ENCODE measurements at regions not wholly inside any gene's neighbourhood (a gene's known extent, or its start where the extent isn't known, plus 50 kb on each side); places are given as distances from the start of the nearest gene placed in this dataset.

- Histone ChIP-seq H3K4me1 (ENCODE audit: insufficient read depth, insufficient read length) (no peaks in the 10 kb centered on the region), H3K9me3 (ENCODE audit: insufficient read depth, low read length) (no peaks in the 10 kb centered on the region), H3K4me3 (ENCODE audit: insufficient read length, low read depth) (no peak overlapping the region), H3K27me3 (ENCODE audit: insufficient read depth, insufficient read length) (no peaks in the 10 kb centered on the region), H3K36me3 (ENCODE audit: insufficient read depth, insufficient read length, low read length) (no peaks in the 10 kb centered on the region), H3K9ac (ENCODE audit: insufficient read length, low read depth) (no peak overlapping the region)
- TF ChIP-seq ZNF274 (IDR thresholded peaks at IDR 0.05; ENCODE audit: low read depth, low read length), result no peak
- no peak for TF ChIP-seq YY1 (IDR thresholded peaks at IDR 0.05; ENCODE audit: insufficient read depth, insufficient read length)
- TF ChIP-seq SUZ12 (IDR thresholded peaks at IDR 0.05; ENCODE audit: extremely low read depth, insufficient read depth, insufficient read length), result no peak
- no peak for DNase-seq (ENCODE audit: low read depth, low spot score)
Measured at GRCh38 chr4:178142724-178143123, 700.5 kb upstream of the AGA start.

- TF ChIP-seq YY1 (IDR thresholded peaks at IDR 0.05; ENCODE audit: insufficient read depth, insufficient read length) (no peak), ZNF274 (IDR thresholded peaks at IDR 0.05; ENCODE audit: low read depth, low read length) (no peak), SUZ12 (IDR thresholded peaks at IDR 0.05; ENCODE audit: extremely low read depth, insufficient read depth, insufficient read length) (no peak)
- Histone ChIP-seq H3K4me1 (ENCODE audit: insufficient read depth, insufficient read length) (no peaks in the 10 kb centered on the region), H3K9me3 (ENCODE audit: insufficient read depth, low read length) (no peaks in the 10 kb centered on the region), H3K4me3 (ENCODE audit: insufficient read length, low read depth) (no peak overlapping the region), H3K27me3 (ENCODE audit: insufficient read depth, insufficient read length) (no peaks in the 10 kb centered on the region), H3K9ac (ENCODE audit: insufficient read length, low read depth) (no peak overlapping the region), H3K36me3 (ENCODE audit: insufficient read depth, insufficient read length, low read length) (no peaks in the 10 kb centered on the region)
- DNase-seq (ENCODE audit: low read depth, low spot score), result no peak
Measured at GRCh38 chr4:178148106-178148505, 705.9 kb upstream of the AGA start.

GRCh38 chr4:178165251-178165950, 723.2 kb upstream of the AGA start:
- Histone ChIP-seq H3K36me3 (ENCODE audit: insufficient read depth, insufficient read length, low read length) (no peaks in the 10 kb centered on the region), H3K27me3 (ENCODE audit: insufficient read depth, insufficient read length) (no peaks in the 10 kb centered on the region), H3K4me1 (ENCODE audit: insufficient read depth, insufficient read length) (no peaks in the 10 kb centered on the region), H3K9ac (ENCODE audit: insufficient read length, low read depth) (no peak overlapping the region), H3K9me3 (ENCODE audit: insufficient read depth, low read length) (peaks cover 14% of the 10 kb centered on the region), H3K4me3 (ENCODE audit: insufficient read length, low read depth) (no peak overlapping the region)
- TF ChIP-seq ZNF274 (IDR thresholded peaks at IDR 0.05; ENCODE audit: low read depth, low read length), result no peak
- no peak for TF ChIP-seq YY1 (IDR thresholded peaks at IDR 0.05; ENCODE audit: insufficient read depth, insufficient read length)
- TF ChIP-seq SUZ12 (IDR thresholded peaks at IDR 0.05; ENCODE audit: extremely low read depth, insufficient read depth, insufficient read length), result no peak
- no peak for DNase-seq (ENCODE audit: low read depth, low spot score)

GRCh38 chr4:178165951-178166308, 723.7 kb upstream of the AGA start:
- TF ChIP-seq ZNF274 (IDR thresholded peaks at IDR 0.05; ENCODE audit: low read depth, low read length) (no peak), SUZ12 (IDR thresholded peaks at IDR 0.05; ENCODE audit: extremely low read depth, insufficient read depth, insufficient read length) (no peak), YY1 (IDR thresholded peaks at IDR 0.05; ENCODE audit: insufficient read depth, insufficient read length) (no peak)
- H3K27me3 ChIP-seq (ENCODE audit: insufficient read depth, insufficient read length), result no peaks in the 10 kb centered on the region
- no peaks in the 10 kb centered on the region for H3K4me1 ChIP-seq (ENCODE audit: insufficient read depth, insufficient read length)
- no peak overlapping the region for H3K9ac ChIP-seq (ENCODE audit: insufficient read length, low read depth)
- DNase-seq (ENCODE audit: low read depth, low spot score), result no peak
- peaks cover 9% of the 10 kb centered on the region for H3K9me3 ChIP-seq (ENCODE audit: insufficient read depth, low read length)
- no peaks in the 10 kb centered on the region for H3K36me3 ChIP-seq (ENCODE audit: insufficient read depth, insufficient read length, low read length)
- no peak overlapping the region for H3K4me3 ChIP-seq (ENCODE audit: insufficient read length, low read depth)

- Histone ChIP-seq H3K27me3 (ENCODE audit: insufficient read depth, insufficient read length) (no peaks in the 10 kb centered on the region), H3K4me1 (ENCODE audit: insufficient read depth, insufficient read length) (no peaks in the 10 kb centered on the region), H3K9me3 (ENCODE audit: insufficient read depth, low read length) (no peaks in the 10 kb centered on the region), H3K36me3 (ENCODE audit: insufficient read depth, insufficient read length, low read length) (no peaks in the 10 kb centered on the region), H3K9ac (ENCODE audit: insufficient read length, low read depth) (no peak overlapping the region), H3K4me3 (ENCODE audit: insufficient read length, low read depth) (no peak overlapping the region)
- no peak for TF ChIP-seq ZNF274 (IDR thresholded peaks at IDR 0.05; ENCODE audit: low read depth, low read length)
- no peak for TF ChIP-seq YY1 (IDR thresholded peaks at IDR 0.05; ENCODE audit: insufficient read depth, insufficient read length)
- TF ChIP-seq SUZ12 (IDR thresholded peaks at IDR 0.05; ENCODE audit: extremely low read depth, insufficient read depth, insufficient read length), result no peak
- no peak for DNase-seq (ENCODE audit: low read depth, low spot score)
Measured at GRCh38 chr4:178173771-178174170, 731.5 kb upstream of the AGA start.

- Histone ChIP-seq H3K9ac (ENCODE audit: insufficient read length, low read depth) (no peak overlapping the region), H3K4me1 (ENCODE audit: insufficient read depth, insufficient read length) (no peaks in the 10 kb centered on the region), H3K36me3 (ENCODE audit: insufficient read depth, insufficient read length, low read length) (no peaks in the 10 kb centered on the region), H3K27me3 (ENCODE audit: insufficient read depth, insufficient read length) (no peaks in the 10 kb centered on the region), H3K9me3 (ENCODE audit: insufficient read depth, low read length) (no peaks in the 10 kb centered on the region), H3K4me3 (ENCODE audit: insufficient read length, low read depth) (no peak overlapping the region)
- TF ChIP-seq SUZ12 (IDR thresholded peaks at IDR 0.05; ENCODE audit: extremely low read depth, insufficient read depth, insufficient read length) (no peak), YY1 (IDR thresholded peaks at IDR 0.05; ENCODE audit: insufficient read depth, insufficient read length) (no peak), ZNF274 (IDR thresholded peaks at IDR 0.05; ENCODE audit: low read depth, low read length) (no peak)
- DNase-seq (ENCODE audit: low read depth, low spot score), result no peak
Measured at GRCh38 chr4:178174756-178175155, 732.5 kb upstream of the AGA start.

GRCh38 chr4:178185517-178185916, 743.3 kb upstream of the AGA start:
- Histone ChIP-seq H3K9ac (ENCODE audit: insufficient read length, low read depth) (no peak overlapping the region), H3K27me3 (ENCODE audit: insufficient read depth, insufficient read length) (no peaks in the 10 kb centered on the region), H3K4me3 (ENCODE audit: insufficient read length, low read depth) (no peak overlapping the region), H3K9me3 (ENCODE audit: insufficient read depth, low read length) (no peaks in the 10 kb centered on the region), H3K4me1 (ENCODE audit: insufficient read depth, insufficient read length) (no peaks in the 10 kb centered on the region), H3K36me3 (ENCODE audit: insufficient read depth, insufficient read length, low read length) (no peaks in the 10 kb centered on the region)
- no peak for DNase-seq (ENCODE audit: low read depth, low spot score)
- TF ChIP-seq SUZ12 (IDR thresholded peaks at IDR 0.05; ENCODE audit: extremely low read depth, insufficient read depth, insufficient read length) (no peak), YY1 (IDR thresholded peaks at IDR 0.05; ENCODE audit: insufficient read depth, insufficient read length) (no peak), ZNF274 (IDR thresholded peaks at IDR 0.05; ENCODE audit: low read depth, low read length) (no peak)

Data from NT2/D1 (cell line).